HepG2 (cell line): ENCODE measurements at regions not wholly inside any gene's neighbourhood (a gene's known extent, or its start where the extent isn't known, plus 50 kb on each side); places are given as distances from the start of the nearest gene placed in this dataset.

Experiments used
- ATAC-seq: fragments of 200-7000 bp; cut with Tn5 transposase; 3 replicates; pipeline ENCODE4 v1.9.1; 2020; ENCODE audit warnings: mild to moderate bottlenecking, moderate library complexity
- BruUV-seq: library from RNA; stranded (reverse); fragments of 400-500 nt; replicated peaks from 2 replicates; lab custom pipeline; 2021; lab: Mats Ljungman, UMichigan
- CTCF ChIA-PET: fragments of 300-600 bp; formaldehyde crosslinking; extraction: SDS; loops from one replicate; lab custom pipeline; 2021; ENCODE audit warnings: low total read pairs, inconsistent platforms, low intra/inter-chr PET ratio; lab: Yijun Ruan, JAX
- POLR2A ChIA-PET: fragments of 350-600 bp; sonication (Branson Sonifier 250); formaldehyde crosslinking; loops from one replicate; lab custom pipeline; 2020; ENCODE audit warnings: antibody characterized with exemption, inconsistent platforms; lab: Yijun Ruan, JAX
- DNase-seq: peaks from one replicate; pipeline ENCODE4 v3.0.0-alpha.2; 2015; ENCODE audit warnings: low spot score
- FAIRE-seq: peaks from 3 replicates; lab custom pipeline; 2011; peaks lifted over from hg19 to GRCh38; lab: Jason Lieb, UNC
- H2AFZ ChIP-seq: one replicate; pipeline ENCODE4 v1.6.1; 2011; ENCODE audit warnings: low read length, inconsistent platforms
- H3K27ac ChIP-seq: fragments of 300-600 bp; 3 replicates; pipeline ENCODE4 v1.8.0; 2011; ENCODE audit warnings: mixed run types, mild to moderate bottlenecking, mixed read lengths, low read length, inconsistent platforms; ENCODE audit not compliant: insufficient read depth; ENCODE audit errors: extremely low read length
- H3K27me3 ChIP-seq, 2 experiments: fragments of 200-600 bp in 1 of 2; 2 replicates in 1 of 2; 3 replicates in 1 of 2; pipeline versions ENCODE4 v1.6.0 to v1.8.0; 2011; ENCODE audit warnings: low read length in 2 of 2, mild to moderate bottlenecking in 2 of 2, moderate library complexity in 2 of 2, inconsistent platforms in 1 of 2; ENCODE audit not compliant: insufficient read depth in 2 of 2, control insufficient read depth in 1 of 2
- H3K36me3 ChIP-seq, 2 experiments: fragments of 200-600 bp in 1 of 2; replicated peaks in 1 of 2; 2 replicates in 1 of 2; 3 replicates in 1 of 2; pipeline versions ENCODE4 v1.5.1 to v1.8.0; 2011; ENCODE audit warnings: low read length in 2 of 2, inconsistent platforms in 1 of 2; ENCODE audit not compliant: insufficient read depth in 2 of 2, control insufficient read depth in 1 of 2
- H3K4me1 ChIP-seq: 2 replicates; pipeline ENCODE4 v1.5.1; 2012; ENCODE audit warnings: low read length, inconsistent platforms; ENCODE audit not compliant: insufficient read depth
- H3K4me2 ChIP-seq: 2 replicates; pipeline ENCODE4 v1.6.0; 2011; ENCODE audit warnings: low read depth, low read length, inconsistent platforms
- H3K4me3 ChIP-seq, 3 experiments: fragments of 200-600 bp in 1 of 3; sonication (generic), shearing (Covaris generic) in 1 of 3; replicated peaks in 1 of 3; 2 replicates each; pipeline ENCODE4 v1.5.1; 2011 to 2016; ENCODE audit warnings: low read length in 3 of 3, inconsistent platforms in 2 of 3, low read depth in 2 of 3, mild to moderate bottlenecking in 2 of 3, control low read depth in 1 of 3, mixed read lengths in 1 of 3; ENCODE audit not compliant: insufficient read depth in 1 of 3
- H3K79me2 ChIP-seq: one replicate; pipeline ENCODE4 v1.6.1; 2011; ENCODE audit warnings: low read length, inconsistent platforms; ENCODE audit not compliant: insufficient read depth
- H3K9ac ChIP-seq: 2 replicates; pipeline ENCODE4 v1.6.0; 2011; ENCODE audit warnings: mild to moderate bottlenecking, low read depth, low read length, inconsistent platforms; ENCODE audit not compliant: insufficient read depth
- H3K9me3 ChIP-seq: 2 replicates; pipeline ENCODE4 v1.5.1; 2012; ENCODE audit warnings: mild to moderate bottlenecking, low read length
- H4K20me1 ChIP-seq: 2 replicates; pipeline ENCODE4 v1.6.0; 2011; ENCODE audit warnings: inconsistent platforms, mild to moderate bottlenecking, low read length, moderate library complexity; ENCODE audit not compliant: insufficient read depth
- ATF6 ChIP-seq: sonication (generic); formaldehyde crosslinking; conservative IDR thresholded peaks from 2 replicates; pipeline ENCODE4 v1.4.0; 2020; ENCODE audit warnings: missing genetic modification reagents
- DPF2 ChIP-seq: sonication (generic); formaldehyde crosslinking; IDR thresholded peaks from 2 replicates; pipeline ENCODE4 v1.4.0; 2020; ENCODE audit warnings: mild to moderate bottlenecking, low read depth, missing genetic modification reagents, borderline replicate concordance
- ERF ChIP-seq: IDR thresholded peaks from 2 replicates; pipeline ENCODE4 v1.6.1; 2018; ENCODE audit warnings: missing biosample characterization, missing genetic modification reagents
- LBX2 ChIP-seq: sonication (generic); formaldehyde crosslinking; IDR thresholded peaks from 2 replicates; pipeline ENCODE4 v1.5.0; 2020; ENCODE audit warnings: missing genetic modification reagents, mild to moderate bottlenecking, borderline replicate concordance
- TAF15 ChIP-seq: fragments of 200-400 bp; formaldehyde crosslinking; IDR thresholded peaks from one replicate; pipeline ENCODE4 v1.6.1; 2018; ENCODE audit warnings: mild to moderate bottlenecking, low read depth, low read length; ENCODE audit not compliant: poor library complexity, severe bottlenecking
- ZBTB39 ChIP-seq: sonication (generic); formaldehyde crosslinking; IDR thresholded peaks from 2 replicates; pipeline ENCODE4 v1.5.0; 2020; ENCODE audit warnings: missing genetic modification reagents
- ZBTB40 ChIP-seq, 2 experiments: fragments of 450-650 bp in 1 of 2; sonication (generic) in 1 of 2; formaldehyde crosslinking in 1 of 2; IDR thresholded peaks; 2 replicates each; pipeline versions ENCODE4 v1.6.1 to v1.8.0; 2016 to 2022; ENCODE audit warnings: antibody characterized with exemption in 1 of 2, mild to moderate bottlenecking in 1 of 2, missing genetic modification reagents in 1 of 2
- ZNF205 ChIP-seq: IDR thresholded peaks from 2 replicates; pipeline ENCODE4 v1.6.1; 2018; ENCODE audit warnings: missing biosample characterization, missing genetic modification reagents
- ZNF569 ChIP-seq: sonication (generic); formaldehyde crosslinking; IDR thresholded peaks from 2 replicates; pipeline ENCODE4 v1.5.0; 2020; ENCODE audit warnings: mild to moderate bottlenecking, missing genetic modification reagents, moderate library complexity, borderline replicate concordance
- WGBS: methylation state at CpG from one replicate; pipeline ENCODE4 v1.1.6; 2017; ENCODE audit warnings: low lambda C conversion rate; 5-methylcytosine and 5-hydroxymethylcytosine counted together
- in situ Hi-C: cut with HindIII; loops from 2 replicates; pipeline ENCODE4 v1.10.0; 2017; ENCODE audit warnings: low pct_unique_long_range_greater_than_20kb; ENCODE audit not compliant: extremely low pct_ligation_motif_present
- intact Hi-C: fragments of 100-400 bp; cut with micrococcal nuclease; formaldehyde crosslinking; loops from one replicate; pipeline ENCODE4 v1.10.0; 2022; ENCODE audit not compliant: unreplicated experiment

- CTCF ChIA-PET, result no interaction called here
- BruUV-seq, result no TSS peak
- no peak overlapping the region for H3K4me3 ChIP-seq
- TF ChIP-seq ERF (CRISPR knock-in tag) (no peak), LBX2 (no peak), ZBTB40 (IDR thresholded peaks at IDR 0.05) (no peak), ZBTB40 (CRISPR knock-in tag; IDR thresholded peaks at IDR 0.05) (no peak), ZNF205 (no peak), DPF2 (no peak), ZNF569 (no peak), ATF6 (CRISPR knock-in tag) (no peak), TAF15 (no peak), ZBTB39 (CRISPR knock-in tag) (no peak)
Observed at GRCh38 chr4:27387711-27388110, 527.1 kb downstream of the STIM2 start.

More at GRCh38 chr4:27387711-27388110, 527.1 kb downstream of the STIM2 start:
- no CpG with 5 or more reads among the region's 1 CpG for WGBS
- FAIRE-seq (no peak), ATAC-seq (no peak), DNase-seq (no peak)
- Histone ChIP-seq H3K9me3 (no peaks in the 10 kb centered on the region), H3K4me1 (no peaks in the 10 kb centered on the region), H3K79me2 (no peaks in the 10 kb centered on the region), H2AFZ (no peak overlapping the region), H3K9ac (no peak overlapping the region), H4K20me1 (no peaks in the 10 kb centered on the region), H3K4me2 (no peak overlapping the region), H3K27ac (no peak overlapping the region), H3K36me3 (no peaks in the 10 kb centered on the region), H3K27me3 (no peaks in the 10 kb centered on the region; a peak in 1 of 5 replicates)
- POLR2A ChIA-PET, result no interaction called here
- intact Hi-C loops, result no loop called here
- in situ Hi-C loops, result no loop called here
